Astrocyte (in vitro differentiated cells and primary cell): ENCODE measurements at regions not wholly inside any gene's neighbourhood (a gene's known extent, or its start where the extent isn't known, plus 50 kb on each side); places are given as distances from the start of the nearest gene placed in this dataset.

Source experiments
- DNase-seq: peaks from one replicate; pipeline ENCODE4 v3.0.0-alpha.2; 2010; ENCODE audit warnings: low read depth
- FAIRE-seq: peaks from 2 replicates; lab custom pipeline; 2011; peaks lifted over from hg19 to GRCh38; lab: Jason Lieb, UNC
- H2AFZ ChIP-seq: 2 replicates; pipeline ENCODE4 v1.6.0; 2012; ENCODE audit warnings: low read depth, low read length, inconsistent platforms
- H3K27ac ChIP-seq: 2 replicates; pipeline ENCODE4 v1.5.1; 2011; ENCODE audit warnings: low read depth, low read length, inconsistent platforms
- H3K27me3 ChIP-seq: 2 replicates; pipeline ENCODE4 v1.6.0; 2011; ENCODE audit warnings: low read length, inconsistent platforms; ENCODE audit not compliant: insufficient read depth
- H3K36me3 ChIP-seq: 2 replicates; pipeline ENCODE4 v1.5.1; 2011; ENCODE audit warnings: low read length, inconsistent platforms; ENCODE audit not compliant: insufficient read depth
- H3K4me1 ChIP-seq: 2 replicates; pipeline ENCODE4 v1.5.1; 2011; ENCODE audit warnings: low read length, inconsistent platforms; ENCODE audit not compliant: insufficient read depth
- H3K4me2 ChIP-seq: 2 replicates; pipeline ENCODE4 v1.6.0; 2012; ENCODE audit warnings: low read length, inconsistent platforms
- H3K4me3 ChIP-seq: 2 replicates; pipeline ENCODE4 v1.5.1; 2011; ENCODE audit warnings: low read depth, mild to moderate bottlenecking, low read length, inconsistent platforms; ENCODE audit not compliant: insufficient read depth
- H3K79me2 ChIP-seq: 2 replicates; pipeline ENCODE4 v1.6.0; 2012; ENCODE audit warnings: mild to moderate bottlenecking, low read length, inconsistent platforms; ENCODE audit not compliant: insufficient read depth
- H3K9ac ChIP-seq: 2 replicates; pipeline ENCODE4 v1.6.0; 2012; ENCODE audit warnings: mild to moderate bottlenecking, low read length, inconsistent platforms
- H3K9me3 ChIP-seq: 2 replicates; pipeline ENCODE4 v1.5.1; 2012; ENCODE audit warnings: low read depth, mild to moderate bottlenecking, low read length, inconsistent platforms; ENCODE audit not compliant: insufficient read depth
- H4K20me1 ChIP-seq: 2 replicates; pipeline ENCODE4 v1.6.0; 2012; ENCODE audit warnings: low read length, inconsistent platforms; ENCODE audit not compliant: insufficient read depth
- H3K27ac Mint-ChIP-seq: one replicate; pipeline ENCODE4 v1.8.0; 2021; ENCODE audit warnings: mild to moderate bottlenecking, mixed read lengths; ENCODE audit not compliant: unreplicated experiment
- H3K27me3 Mint-ChIP-seq: one replicate; pipeline ENCODE4 v1.8.0; 2021; ENCODE audit warnings: low read depth, mixed read lengths; ENCODE audit not compliant: unreplicated experiment
- H3K36me3 Mint-ChIP-seq: one replicate; pipeline ENCODE4 v1.8.0; 2021; ENCODE audit warnings: low read depth, mixed read lengths; ENCODE audit not compliant: unreplicated experiment
- H3K4me1 Mint-ChIP-seq: one replicate; pipeline ENCODE4 v1.8.0; 2021; ENCODE audit warnings: low read depth, mixed read lengths; ENCODE audit not compliant: unreplicated experiment
- H3K4me3 Mint-ChIP-seq: one replicate; pipeline ENCODE4 v1.8.0; 2021; ENCODE audit warnings: mild to moderate bottlenecking, moderate library complexity, mixed read lengths; ENCODE audit not compliant: unreplicated experiment
- H3K9me3 Mint-ChIP-seq: one replicate; pipeline ENCODE4 v1.8.0; 2021; ENCODE audit warnings: mild to moderate bottlenecking, mixed read lengths; ENCODE audit not compliant: unreplicated experiment
- CTCF ChIP-seq: IDR thresholded peaks from 2 replicates; pipeline ENCODE4 v1.5.1; 2011; ENCODE audit warnings: low read depth, mild to moderate bottlenecking, inconsistent platforms, low read length, moderate library complexity; ENCODE audit not compliant: insufficient read depth
- EZH2 ChIP-seq: IDR thresholded peaks from 2 replicates; pipeline ENCODE4 v1.6.1; 2012; ENCODE audit warnings: mild to moderate bottlenecking, low read length, inconsistent platforms; ENCODE audit not compliant: insufficient read depth

- DNase-seq, result no peak
- H3K9me3 ChIP-seq, result peaks cover 3% of the 10 kb centered on the region
- FAIRE-seq, result no peak
- H3K9ac ChIP-seq, result no peak overlapping the region
- Mint-ChIP-seq H3K27me3 (peaks cover 7% of the 10 kb centered on the region), H3K36me3 (no peaks in the 10 kb centered on the region), H3K9me3 (peaks cover 5% of the 10 kb centered on the region), H3K4me3 (no peak overlapping the region), H3K27ac (no peak overlapping the region), H3K4me1 (no peaks in the 10 kb centered on the region)
- no peaks in the 10 kb centered on the region for H3K79me2 ChIP-seq
- TF ChIP-seq CTCF (no peak), EZH2 (no peak)
- no peak overlapping the region for H3K4me2 ChIP-seq
- no peaks in the 10 kb centered on the region for H4K20me1 ChIP-seq
- H3K4me3 ChIP-seq, result no peak overlapping the region
- no peaks in the 10 kb centered on the region for H3K36me3 ChIP-seq
- H3K27ac ChIP-seq, result no peak overlapping the region
- H3K4me1 ChIP-seq, result no peaks in the 10 kb centered on the region
- no peak overlapping the region for H2AFZ ChIP-seq
- no peaks in the 10 kb centered on the region for H3K27me3 ChIP-seq
Observed at GRCh38 chr16:8236816-8237215, 353.5 kb downstream of the TMEM114 start.

- Histone ChIP-seq H3K9ac (no peak overlapping the region), H3K79me2 (no peaks in the 10 kb centered on the region), H3K36me3 (no peaks in the 10 kb centered on the region), H3K4me3 (no peak overlapping the region), H4K20me1 (no peaks in the 10 kb centered on the region), H3K27me3 (no peaks in the 10 kb centered on the region), H2AFZ (no peak overlapping the region), H3K9me3 (peaks cover under 1% of the 10 kb centered on the region), H3K27ac (no peak overlapping the region), H3K4me2 (no peak overlapping the region), H3K4me1 (no peaks in the 10 kb centered on the region)
- Mint-ChIP-seq H3K4me3 (no peak overlapping the region), H3K27me3 (peaks cover 8% of the 10 kb centered on the region), H3K27ac (no peak overlapping the region), H3K4me1 (no peaks in the 10 kb centered on the region), H3K9me3 (no peaks in the 10 kb centered on the region), H3K36me3 (no peaks in the 10 kb centered on the region)
- DNase-seq (no peak), FAIRE-seq (no peak)
- TF ChIP-seq CTCF (no peak), EZH2 (no peak)
Observed at GRCh38 chr16:8230497-8230896, 359.8 kb downstream of the TMEM114 start.

GRCh38 chr16:8229011-8229520 lies 361.2 kb downstream of the TMEM114 start:
- Histone ChIP-seq H4K20me1 (no peaks in the 10 kb centered on the region), H3K4me1 (no peaks in the 10 kb centered on the region), H3K4me3 (no peak overlapping the region), H3K79me2 (no peaks in the 10 kb centered on the region), H3K9ac (no peak overlapping the region), H2AFZ (no peak overlapping the region), H3K27ac (no peak overlapping the region), H3K27me3 (no peaks in the 10 kb centered on the region), H3K4me2 (no peak overlapping the region), H3K9me3 (no peaks in the 10 kb centered on the region), H3K36me3 (no peaks in the 10 kb centered on the region)
- TF ChIP-seq CTCF, result no peak
- no peak for TF ChIP-seq EZH2
- no peaks in the 10 kb centered on the region for H3K36me3 Mint-ChIP-seq
- H3K27ac Mint-ChIP-seq, result no peak overlapping the region
- DNase-seq (no peak), FAIRE-seq (no peak)
- H3K27me3 Mint-ChIP-seq, result peaks cover 8% of the 10 kb centered on the region
- no peak overlapping the region for H3K4me3 Mint-ChIP-seq
- no peaks in the 10 kb centered on the region for H3K9me3 Mint-ChIP-seq
- no peaks in the 10 kb centered on the region for H3K4me1 Mint-ChIP-seq
